ENCODE measurements at regions not wholly inside any gene's neighbourhood (a gene's known extent, or its start where the extent isn't known, plus 50 kb on each side); places are given as distances from the start of the nearest gene placed in this dataset.
A peak's percentile ranks its signal among the peaks of the same experiment; 100 is the strongest.

DNA sequence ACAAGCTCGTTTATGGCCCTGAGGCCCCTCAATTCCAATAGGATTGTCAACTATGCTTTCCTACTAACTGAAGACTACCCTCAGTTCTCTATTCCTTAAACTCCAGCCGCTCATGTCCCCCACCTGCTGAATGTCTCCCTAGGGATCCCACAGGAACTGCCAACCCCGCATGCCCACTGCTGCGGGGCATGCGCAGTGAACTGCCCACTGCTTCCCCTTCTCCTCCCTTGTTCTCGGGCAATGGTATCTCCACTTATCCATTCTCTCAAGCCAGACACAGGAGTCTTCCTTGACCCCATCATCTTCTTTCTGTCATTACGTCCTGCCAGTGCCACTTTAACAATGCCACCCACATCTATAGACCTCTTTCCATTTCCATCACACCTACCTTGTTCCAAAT lies 90.0 kb downstream of the FGF18 start:
- Histone ChIP-seq H3K4me3 (no peak overlapping the region), H3K27ac (no peak overlapping the region)
- TF ChIP-seq, protein P1, sequence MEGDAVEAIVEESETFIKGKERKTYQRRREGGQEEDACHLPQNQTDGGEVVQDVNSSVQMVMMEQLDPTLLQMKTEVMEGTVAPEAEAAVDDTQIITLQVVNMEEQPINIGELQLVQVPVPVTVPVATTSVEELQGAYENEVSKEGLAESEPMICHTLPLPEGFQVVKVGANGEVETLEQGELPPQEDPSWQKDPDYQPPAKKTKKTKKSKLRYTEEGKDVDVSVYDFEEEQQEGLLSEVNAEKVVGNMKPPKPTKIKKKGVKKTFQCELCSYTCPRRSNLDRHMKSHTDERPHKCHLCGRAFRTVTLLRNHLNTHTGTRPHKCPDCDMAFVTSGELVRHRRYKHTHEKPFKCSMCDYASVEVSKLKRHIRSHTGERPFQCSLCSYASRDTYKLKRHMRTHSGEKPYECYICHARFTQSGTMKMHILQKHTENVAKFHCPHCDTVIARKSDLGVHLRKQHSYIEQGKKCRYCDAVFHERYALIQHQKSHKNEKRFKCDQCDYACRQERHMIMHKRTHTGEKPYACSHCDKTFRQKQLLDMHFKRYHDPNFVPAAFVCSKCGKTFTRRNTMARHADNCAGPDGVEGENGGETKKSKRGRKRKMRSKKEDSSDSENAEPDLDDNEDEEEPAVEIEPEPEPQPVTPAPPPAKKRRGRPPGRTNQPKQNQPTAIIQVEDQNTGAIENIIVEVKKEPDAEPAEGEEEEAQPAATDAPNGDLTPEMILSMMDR (IDR thresholded peaks at IDR 0.05): no peak
- DNase-seq (ENCODE audit: low spot score): no peak

DNA sequence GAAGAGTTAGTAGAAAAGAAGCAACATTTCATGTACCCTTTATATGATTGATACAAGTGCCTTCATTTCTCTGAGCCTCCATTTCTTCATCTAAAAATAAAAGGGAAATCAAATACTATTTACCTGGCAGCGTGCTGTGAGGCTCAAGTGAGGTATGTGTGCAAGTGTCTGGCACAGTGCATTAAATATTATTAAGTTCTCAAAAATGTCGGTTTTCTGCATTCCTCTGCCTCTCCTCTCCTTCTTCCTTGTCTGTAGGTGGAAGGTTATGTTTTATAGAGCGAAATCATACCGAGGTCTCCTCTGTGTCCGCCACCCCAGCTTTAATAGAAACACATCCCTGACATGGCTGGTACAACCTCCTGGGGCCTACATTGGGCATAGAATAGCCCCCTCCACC lies 93.0 kb downstream of the FGF18 start:
- TF ChIP-seq, protein P1 (IDR thresholded peaks at IDR 0.05): no peak
- H3K27ac ChIP-seq: no peak overlapping the region
- DNase-seq (ENCODE audit: low spot score): no peak
- H3K4me3 ChIP-seq: no peak overlapping the region

DNA sequence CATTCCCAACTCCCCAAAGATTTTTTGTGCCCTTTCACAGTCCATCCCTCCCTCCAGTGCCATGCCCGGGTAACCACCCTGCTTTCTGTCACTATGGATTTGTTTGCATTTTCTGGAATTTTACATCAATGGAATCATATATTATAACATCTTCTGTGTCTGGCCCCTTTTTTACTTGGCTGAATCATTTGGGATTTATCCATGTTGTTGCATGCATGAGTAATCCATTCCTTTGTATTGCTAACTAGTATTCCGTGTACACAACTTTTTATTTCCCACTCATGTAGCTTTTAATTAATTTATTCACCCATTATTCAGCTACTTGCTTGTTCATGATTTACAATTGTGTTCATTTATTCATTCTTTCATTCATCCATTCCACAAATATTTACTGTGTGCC lies 94.1 kb downstream of the FGF18 start:
- TF ChIP-seq, protein P1 (IDR thresholded peaks at IDR 0.05): no peak
- no peak for DNase-seq (ENCODE audit: low spot score)
- no peak overlapping the region for H3K27ac ChIP-seq
- H3K4me3 ChIP-seq: no peak overlapping the region

DNA sequence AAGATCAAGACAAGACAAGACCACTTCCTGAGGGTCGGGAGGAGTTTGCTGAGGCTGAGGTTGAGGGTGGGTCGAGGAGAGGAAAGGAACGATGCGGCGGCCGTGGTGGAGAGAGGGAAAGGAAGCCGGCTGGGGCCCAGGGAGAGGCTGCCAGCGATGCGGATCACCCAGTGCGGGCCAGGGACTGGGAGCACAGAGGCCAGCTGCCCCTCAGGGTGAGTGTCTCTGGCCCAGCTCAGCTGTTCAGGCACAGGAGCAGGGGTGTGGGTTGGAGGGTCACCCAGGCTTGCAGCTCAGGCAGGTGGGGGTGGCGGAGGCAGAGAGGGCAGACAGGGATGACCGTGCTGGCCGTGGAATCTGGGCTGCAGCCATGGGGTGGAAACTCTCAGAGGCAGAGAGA lies 99.5 kb downstream of the FGF18 start:
- TF ChIP-seq, protein P1 (IDR thresholded peaks at IDR 0.05): no peak
- DNase-seq (ENCODE audit: low spot score): no peak
- no peak overlapping the region for H3K27ac ChIP-seq
- H3K4me3 ChIP-seq: no peak overlapping the region

DNA sequence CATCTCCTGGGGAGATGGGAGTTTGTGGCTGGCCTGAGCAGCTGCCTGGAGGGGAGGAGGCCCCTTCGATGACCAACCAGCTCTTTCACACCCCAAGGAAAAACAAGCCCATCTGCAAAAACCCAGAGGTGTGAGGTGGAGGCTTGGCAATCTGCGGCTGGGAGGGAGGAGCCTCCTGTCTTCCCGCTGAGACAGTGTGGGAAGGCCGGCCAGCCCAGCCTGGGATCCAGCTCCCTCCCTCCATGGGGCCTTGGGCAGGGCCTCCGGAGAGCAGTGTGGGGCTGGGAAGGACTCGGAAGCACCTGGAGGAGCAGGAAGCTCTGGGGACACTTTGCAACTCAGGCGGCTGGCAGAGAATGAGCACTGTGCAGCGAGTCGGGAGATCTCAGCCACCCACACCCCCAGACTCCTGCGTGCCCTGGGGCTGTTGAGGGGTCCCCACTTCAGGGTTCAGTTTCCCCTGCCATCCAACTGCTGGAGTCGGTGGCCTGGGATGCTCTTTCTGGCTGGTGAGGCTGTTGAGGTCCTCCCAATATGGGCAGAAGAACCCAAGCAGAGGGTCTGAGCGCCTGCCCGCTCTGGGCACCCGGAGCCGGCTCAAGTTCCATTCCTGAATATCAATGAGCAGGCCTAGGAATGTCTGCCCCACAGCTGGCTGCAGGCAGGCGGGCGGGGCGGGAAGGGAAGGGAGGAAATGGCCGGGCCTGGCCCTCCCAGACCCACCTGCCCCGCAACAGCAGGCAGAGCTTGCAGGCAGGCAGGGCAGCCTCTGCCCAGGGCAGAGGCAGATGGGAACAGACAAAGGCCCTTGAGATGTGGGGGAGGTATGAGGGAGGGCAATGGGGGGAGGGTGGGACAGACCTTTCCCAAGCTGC lies 101.1 kb downstream of the FGF18 start:
- TF ChIP-seq, protein P1 (IDR thresholded peaks at IDR 0.05): no peak
- DNase-seq (ENCODE audit: low spot score): no peak
- Histone ChIP-seq H3K27ac (peak overlapping the region; percentile 11 to 81), H3K4me3 (no peak overlapping the region)

DNA sequence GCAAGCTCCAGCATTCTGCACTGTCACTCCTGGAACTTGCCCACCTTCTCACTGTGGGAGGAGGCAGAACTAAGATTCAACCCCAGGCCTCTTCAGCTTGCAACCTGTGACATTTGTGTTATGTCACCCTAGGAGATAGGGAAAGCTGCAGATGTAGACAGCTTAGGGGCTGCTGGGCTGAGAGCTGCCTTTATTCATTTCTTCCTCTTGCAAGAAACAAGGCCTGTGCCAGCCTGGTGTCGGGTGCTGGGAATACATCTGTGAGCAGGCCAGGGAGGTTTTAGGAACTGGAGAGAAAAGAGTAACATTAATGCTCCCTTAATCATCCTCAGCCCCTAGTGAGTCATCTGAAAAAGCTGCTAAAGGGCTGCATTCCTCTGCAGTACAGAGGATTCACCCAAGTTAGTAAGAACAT lies 101.8 kb downstream of the FGF18 start:
- Histone ChIP-seq H3K27ac (peak overlapping the region; percentile 11 to 81), H3K4me3 (no peak overlapping the region)
- TF ChIP-seq, protein P1 (IDR thresholded peaks at IDR 0.05): no peak
- no peak for DNase-seq (ENCODE audit: low spot score)

DNA sequence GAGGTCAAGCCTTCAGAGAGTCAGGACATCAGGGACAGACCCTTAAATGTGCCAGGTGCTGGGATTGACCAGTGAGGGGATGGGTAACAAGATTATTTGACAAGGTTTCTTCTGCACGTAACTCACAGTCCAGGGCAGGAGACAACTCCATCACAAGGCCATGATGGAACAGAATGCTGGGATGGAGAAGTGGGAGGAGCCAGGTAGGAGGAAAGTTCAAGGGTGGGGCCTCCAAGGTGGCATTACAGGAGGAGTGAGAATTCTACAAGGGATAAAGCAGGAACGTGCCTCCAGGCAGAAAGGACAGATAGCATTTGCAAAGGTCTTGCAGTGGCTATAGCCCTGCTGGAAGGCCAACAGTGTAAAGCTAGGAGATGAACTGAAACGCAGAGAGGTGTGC lies 102.2 kb downstream of the FGF18 start:
- TF ChIP-seq, protein P1 (IDR thresholded peaks at IDR 0.05): no peak

More for the DNA sequence above, 102.2 kb downstream of the FGF18 start:
- peak overlapping the region; percentile 11 to 81 for H3K27ac ChIP-seq
- no peak for DNase-seq (ENCODE audit: low spot score)
- H3K4me3 ChIP-seq: no peak overlapping the region

All from coronary artery (tissue), 2 donors.